Esophagus (tissue), 2 donors: ENCODE measurements at regions not wholly inside any gene's neighbourhood (a gene's known extent, or its start where the extent isn't known, plus 50 kb on each side); places are given as distances from the start of the nearest gene placed in this dataset.

ENCODE experiments used
- H3K27ac ChIP-seq, 2 donors: one replicate each; pipeline ENCODE4 v1.5.1; 2013; ENCODE audit warnings: low read depth in 2 of 2, mild to moderate bottlenecking in 2 of 2, inconsistent platforms in 1 of 2, low read length in 1 of 2, moderate library complexity in 1 of 2
- H3K27me3 ChIP-seq, 2 donors: one replicate each; pipeline ENCODE4 v1.6.1; 2013; ENCODE audit warnings: low read length in 2 of 2, control low read depth in 1 of 2, mild to moderate bottlenecking in 1 of 2; ENCODE audit not compliant: insufficient read depth in 2 of 2, control insufficient read depth in 1 of 2
- H3K36me3 ChIP-seq, 2 donors: one replicate each; pipeline ENCODE4 v1.6.1; 2013; ENCODE audit warnings: low read length in 1 of 2; ENCODE audit not compliant: control insufficient read depth in 2 of 2, insufficient read depth in 2 of 2
- H3K4me1 ChIP-seq, 2 donors: one replicate each; pipeline ENCODE4 v1.6.1; 2013; ENCODE audit warnings: low read length in 1 of 2; ENCODE audit not compliant: control insufficient read depth in 2 of 2, insufficient read depth in 2 of 2
- H3K4me3 ChIP-seq, 2 donors: one replicate each; pipeline ENCODE4 v1.5.1; 2013; ENCODE audit warnings: low read length in 2 of 2, mild to moderate bottlenecking in 2 of 2, low read depth in 1 of 2, moderate library complexity in 1 of 2
- H3K9me3 ChIP-seq, 2 donors: one replicate each; pipeline ENCODE4 v1.6.1; 2013; ENCODE audit warnings: mild to moderate bottlenecking in 2 of 2, low read depth in 1 of 2, low read length in 1 of 2, moderate library complexity in 1 of 2; ENCODE audit not compliant: control insufficient read depth in 2 of 2, insufficient read depth in 1 of 2
- WGBS, 2 donors: extraction: QIAGEN DNeasy Blood & Tissue Kit; methylation state at CpG; one replicate each; pipeline ENCODE4 v1.1.7; 2013; 5-methylcytosine and 5-hydroxymethylcytosine counted together
- donor health status: healthy with polysubstance abuse.
- donor health status: Bipolar disorder and iron deficiency.

- WGBS, 2 donors, result 79 to 82% methylated on average over 7 of the region's 7 CpGs
- H3K4me3 ChIP-seq, result no peak overlapping the region
- H3K4me1 ChIP-seq, result no peaks in the 10 kb centered on the region
- no peak overlapping the region for H3K27ac ChIP-seq
- H3K9me3 ChIP-seq, result no peaks in the 10 kb centered on the region
- H3K36me3 ChIP-seq, result no peaks in the 10 kb centered on the region
- H3K27me3 ChIP-seq, result no peaks in the 10 kb centered on the region
Measured at GRCh38 chr18:26708806-26709716, 156.4 kb downstream of the AQP4 start.

GRCh38 chr18:26706911-26707351, 158.6 kb downstream of the AQP4 start:
- WGBS, 2 donors, result 49 to 73% methylated on average over 10 of the region's 10 CpGs
- no peaks in the 10 kb centered on the region for H3K36me3 ChIP-seq

GRCh38 chr18:26705757-26706156, 157.4 kb upstream of the KCTD1 start:
- H3K36me3 ChIP-seq, result no peaks in the 10 kb centered on the region
- no peaks in the 10 kb centered on the region for H3K4me1 ChIP-seq
- no peaks in the 10 kb centered on the region for H3K27me3 ChIP-seq
- no peak overlapping the region for H3K27ac ChIP-seq
- no peaks in the 10 kb centered on the region for H3K9me3 ChIP-seq
- H3K4me3 ChIP-seq, result no peak overlapping the region

More at GRCh38 chr18:26706911-26707351, 158.6 kb downstream of the AQP4 start:
- H3K4me3 ChIP-seq, result no peak overlapping the region
- no peak overlapping the region for H3K27ac ChIP-seq
- H3K9me3 ChIP-seq, result no peaks in the 10 kb centered on the region
- no peaks in the 10 kb centered on the region for H3K4me1 ChIP-seq
- no peaks in the 10 kb centered on the region for H3K27me3 ChIP-seq

- H3K9me3 ChIP-seq, result no peaks in the 10 kb centered on the region
- 59 to 67% methylated on average over 7 of the region's 7 CpGs for WGBS, 2 donors
Measured at GRCh38 chr18:26703170-26703930, 155.0 kb upstream of the KCTD1 start.

GRCh38 chr18:26702086-26702485, 153.7 kb upstream of the KCTD1 start:
- Histone ChIP-seq H3K4me3 (no peak overlapping the region), H3K27ac (no peak overlapping the region)

More at GRCh38 chr18:26703170-26703930, 155.0 kb upstream of the KCTD1 start:
- Histone ChIP-seq H3K27me3 (no peaks in the 10 kb centered on the region), H3K4me1 (no peaks in the 10 kb centered on the region), H3K27ac (no peak overlapping the region), H3K36me3 (no peaks in the 10 kb centered on the region), H3K4me3 (no peak overlapping the region)

GRCh38 chr18:26700728-26701127, 152.4 kb upstream of the KCTD1 start:
- 89% methylated on average over 2 of the region's 2 CpGs for WGBS, 2 donors
- Histone ChIP-seq H3K27ac (no peak overlapping the region), H3K4me1 (no peaks in the 10 kb centered on the region), H3K27me3 (no peaks in the 10 kb centered on the region), H3K36me3 (no peaks in the 10 kb centered on the region), H3K9me3 (no peaks in the 10 kb centered on the region), H3K4me3 (no peak overlapping the region)

More at GRCh38 chr18:26702086-26702485, 153.7 kb upstream of the KCTD1 start:
- 72 to 79% methylated on average over 6 of the region's 6 CpGs for WGBS, 2 donors
- H3K4me1 ChIP-seq, result no peaks in the 10 kb centered on the region
- H3K36me3 ChIP-seq, result no peaks in the 10 kb centered on the region
- H3K27me3 ChIP-seq, result no peaks in the 10 kb centered on the region
- no peaks in the 10 kb centered on the region for H3K9me3 ChIP-seq

GRCh38 chr18:26700201-26700600, 151.8 kb upstream of the KCTD1 start:
- Histone ChIP-seq H3K36me3 (no peaks in the 10 kb centered on the region), H3K27me3 (no peaks in the 10 kb centered on the region), H3K27ac (no peak overlapping the region), H3K9me3 (no peaks in the 10 kb centered on the region), H3K4me1 (no peaks in the 10 kb centered on the region), H3K4me3 (no peak overlapping the region)

- Histone ChIP-seq H3K27ac (no peak overlapping the region), H3K9me3 (no peaks in the 10 kb centered on the region), H3K36me3 (no peaks in the 10 kb centered on the region), H3K27me3 (no peaks in the 10 kb centered on the region), H3K4me1 (no peaks in the 10 kb centered on the region), H3K4me3 (no peak overlapping the region)
- WGBS, 2 donors, result 70 to 81% methylated on average over 6 of the region's 6 CpGs
Measured at GRCh38 chr18:26697186-26697884, 149.0 kb upstream of the KCTD1 start.

GRCh38 chr18:26696786-26697185, 148.4 kb upstream of the KCTD1 start:
- H3K36me3 ChIP-seq, result no peaks in the 10 kb centered on the region
- no peaks in the 10 kb centered on the region for H3K9me3 ChIP-seq
- no peak overlapping the region for H3K4me3 ChIP-seq
- WGBS, 2 donors, result 68 to 75% methylated on average over 2 of the region's 2 CpGs
- no peaks in the 10 kb centered on the region for H3K27me3 ChIP-seq
- no peaks in the 10 kb centered on the region for H3K4me1 ChIP-seq
- H3K27ac ChIP-seq, result no peak overlapping the region
